Memory B cell (primary cell): ENCODE measurements at regions not wholly inside any gene's neighbourhood (a gene's known extent, or its start where the extent isn't known, plus 50 kb on each side); places are given as distances from the start of the nearest gene placed in this dataset.

Experiments
- ATAC-seq: fragments of 150-1000 bp; cut with Tn5 transposase; 2 replicates; pipeline ENCODE4 v1.10.0; 2021; ENCODE audit warnings: low read depth, mild to moderate bottlenecking, moderate library complexity
- DNase-seq, 2 donors: peaks; one replicate each; pipeline ENCODE4 v3.0.0; 2022; ENCODE audit warnings: low spot score in 2 of 2
- H3K27ac Mint-ChIP-seq: one replicate; pipeline ENCODE4 v1.8.0; 2022; ENCODE audit warnings: mild to moderate bottlenecking, moderate library complexity, mixed read lengths
- H3K27me3 Mint-ChIP-seq: one replicate; pipeline ENCODE4 v1.8.0; 2022; ENCODE audit warnings: mixed read lengths
- H3K36me3 Mint-ChIP-seq: one replicate; pipeline ENCODE4 v1.8.0; 2022; ENCODE audit warnings: mild to moderate bottlenecking, mixed read lengths
- H3K4me1 Mint-ChIP-seq: one replicate; pipeline ENCODE4 v1.8.0; 2022; ENCODE audit warnings: mixed read lengths
- H3K4me3 Mint-ChIP-seq: one replicate; pipeline ENCODE4 v1.8.0; 2022; ENCODE audit warnings: mild to moderate bottlenecking, moderate library complexity, mixed read lengths
- H3K9me3 Mint-ChIP-seq: one replicate; pipeline ENCODE4 v1.8.0; 2022; ENCODE audit warnings: mixed read lengths

- Mint-ChIP-seq H3K36me3 (no peaks in the 10 kb centered on the region), H3K9me3 (no peaks in the 10 kb centered on the region), H3K27ac (no peak overlapping the region), H3K27me3 (peaks cover 1% of the 10 kb centered on the region), H3K4me1 (no peaks in the 10 kb centered on the region), H3K4me3 (no peak overlapping the region)
- ATAC-seq (no peak), DNase-seq (no peak)
These were observed 1124.3 kb downstream of the AMY1C start for GRCh38 chr1:104874044-104874443.

GRCh38 chr1:104878203-104878909 is 1128.7 kb downstream of the AMY1C start:
- DNase-seq (no peak), ATAC-seq (no peak)
- Mint-ChIP-seq H3K27ac (no peak overlapping the region), H3K36me3 (no peaks in the 10 kb centered on the region), H3K4me3 (no peak overlapping the region), H3K4me1 (no peaks in the 10 kb centered on the region), H3K27me3 (peaks cover 1% of the 10 kb centered on the region), H3K9me3 (no peaks in the 10 kb centered on the region)

- no peaks in the 10 kb centered on the region for H3K4me1 Mint-ChIP-seq
- H3K36me3 Mint-ChIP-seq, result no peaks in the 10 kb centered on the region
- no peak for DNase-seq
- H3K27ac Mint-ChIP-seq, result no peak overlapping the region
- no peaks in the 10 kb centered on the region for H3K27me3 Mint-ChIP-seq
- no peak overlapping the region for H3K4me3 Mint-ChIP-seq
- no peak for ATAC-seq
- no peaks in the 10 kb centered on the region for H3K9me3 Mint-ChIP-seq
These were observed 1135.2 kb downstream of the AMY1C start for GRCh38 chr1:104884939-104885338.

GRCh38 chr1:104905322-104905721 is 1155.6 kb downstream of the AMY1C start:
- no peaks in the 10 kb centered on the region for H3K4me1 Mint-ChIP-seq
- no peaks in the 10 kb centered on the region for H3K36me3 Mint-ChIP-seq
- H3K27ac Mint-ChIP-seq, result no peak overlapping the region
- DNase-seq (no peak), ATAC-seq (no peak)
- peaks cover 9% of the 10 kb centered on the region for H3K9me3 Mint-ChIP-seq
- H3K4me3 Mint-ChIP-seq, result no peak overlapping the region
- no peaks in the 10 kb centered on the region for H3K27me3 Mint-ChIP-seq

- H3K4me1 Mint-ChIP-seq, result no peaks in the 10 kb centered on the region
- no peaks in the 10 kb centered on the region for H3K36me3 Mint-ChIP-seq
- no peaks in the 10 kb centered on the region for H3K27me3 Mint-ChIP-seq
These were observed 1156.4 kb downstream of the AMY1C start for GRCh38 chr1:104906141-104906540.

GRCh38 chr1:104919188-104919587 is 1169.5 kb downstream of the AMY1C start:
- DNase-seq, result no peak
- Mint-ChIP-seq H3K36me3 (no peaks in the 10 kb centered on the region), H3K4me3 (no peak overlapping the region), H3K4me1 (peaks cover 2% of the 10 kb centered on the region), H3K27me3 (peaks cover 2% of the 10 kb centered on the region), H3K9me3 (no peaks in the 10 kb centered on the region), H3K27ac (no peak overlapping the region)
- no peak for ATAC-seq

More at GRCh38 chr1:104906141-104906540, 1156.4 kb downstream of the AMY1C start:
- H3K9me3 Mint-ChIP-seq, result peaks cover 11% of the 10 kb centered on the region
- ATAC-seq (no peak), DNase-seq (no peak)
- H3K4me3 Mint-ChIP-seq, result no peak overlapping the region
- H3K27ac Mint-ChIP-seq, result no peak overlapping the region

GRCh38 chr1:104921525-104921924 is 1171.8 kb downstream of the AMY1C start:
- H3K27me3 Mint-ChIP-seq, result peaks cover 2% of the 10 kb centered on the region

GRCh38 chr1:104923075-104923474 is 1173.4 kb downstream of the AMY1C start:
- Mint-ChIP-seq H3K27ac (no peak overlapping the region), H3K4me1 (peaks cover 2% of the 10 kb centered on the region)

More at GRCh38 chr1:104921525-104921924, 1171.8 kb downstream of the AMY1C start:
- Mint-ChIP-seq H3K4me1 (peaks cover 2% of the 10 kb centered on the region), H3K9me3 (peaks cover 1% of the 10 kb centered on the region), H3K36me3 (no peaks in the 10 kb centered on the region), H3K27ac (no peak overlapping the region), H3K4me3 (no peak overlapping the region)
- ATAC-seq, result no peak
- no peak for DNase-seq

GRCh38 chr1:104929280-104929679 is 1179.6 kb downstream of the AMY1C start:
- H3K36me3 Mint-ChIP-seq, result no peaks in the 10 kb centered on the region
- no peak for ATAC-seq
- no peak for DNase-seq
- peaks cover 4% of the 10 kb centered on the region for H3K9me3 Mint-ChIP-seq
- no peak overlapping the region for H3K4me3 Mint-ChIP-seq
- H3K27ac Mint-ChIP-seq, result no peak overlapping the region
- H3K27me3 Mint-ChIP-seq, result peaks cover 2% of the 10 kb centered on the region
- H3K4me1 Mint-ChIP-seq, result peaks cover 15% of the 10 kb centered on the region

More at GRCh38 chr1:104923075-104923474, 1173.4 kb downstream of the AMY1C start:
- no peak for ATAC-seq
- DNase-seq, result no peak
- H3K36me3 Mint-ChIP-seq, result no peaks in the 10 kb centered on the region
- no peak overlapping the region for H3K4me3 Mint-ChIP-seq
- peaks cover 1% of the 10 kb centered on the region for H3K9me3 Mint-ChIP-seq
- H3K27me3 Mint-ChIP-seq, result no peaks in the 10 kb centered on the region

GRCh38 chr1:104932030-104932915 is 1182.6 kb downstream of the AMY1C start:
- ATAC-seq (peak; percentile 65), DNase-seq (no peak)
- Mint-ChIP-seq H3K27ac (peak overlapping the region; percentile 55), H3K36me3 (no peaks in the 10 kb centered on the region), H3K27me3 (peaks cover 2% of the 10 kb centered on the region), H3K4me3 (peak overlapping the region; percentile 25), H3K4me1 (peaks cover 15% of the 10 kb centered on the region), H3K9me3 (peaks cover 3% of the 10 kb centered on the region)

GRCh38 chr1:104932949-104933679 is 1183.4 kb downstream of the AMY1C start:
- Mint-ChIP-seq H3K36me3 (no peaks in the 10 kb centered on the region), H3K27me3 (peaks cover 2% of the 10 kb centered on the region), H3K27ac (no peak overlapping the region), H3K4me3 (peak overlapping the region; percentile 18), H3K4me1 (peaks cover 15% of the 10 kb centered on the region), H3K9me3 (peaks cover 4% of the 10 kb centered on the region)
- DNase-seq (no peak), ATAC-seq (peak; percentile 29)

- Mint-ChIP-seq H3K27me3 (peaks cover 2% of the 10 kb centered on the region), H3K4me3 (no peak overlapping the region), H3K27ac (no peak overlapping the region), H3K4me1 (peaks cover 15% of the 10 kb centered on the region), H3K9me3 (peaks cover 5% of the 10 kb centered on the region), H3K36me3 (no peaks in the 10 kb centered on the region)
- ATAC-seq (no peak), DNase-seq (no peak)
These were observed 1184.1 kb downstream of the AMY1C start for GRCh38 chr1:104933846-104934245.

GRCh38 chr1:104945406-104945805 is 1195.7 kb downstream of the AMY1C start:
- ATAC-seq (no peak), DNase-seq (no peak)
- H3K36me3 Mint-ChIP-seq, result no peaks in the 10 kb centered on the region
- no peak overlapping the region for H3K27ac Mint-ChIP-seq
- no peaks in the 10 kb centered on the region for H3K27me3 Mint-ChIP-seq
- peaks cover 3% of the 10 kb centered on the region for H3K4me1 Mint-ChIP-seq
- no peak overlapping the region for H3K4me3 Mint-ChIP-seq
- no peaks in the 10 kb centered on the region for H3K9me3 Mint-ChIP-seq
